ENCODE measurements at regions not wholly inside any gene's neighbourhood (a gene's known extent, or its start where the extent isn't known, plus 50 kb on each side); places are given as distances from the start of the nearest gene placed in this dataset.

DNA sequence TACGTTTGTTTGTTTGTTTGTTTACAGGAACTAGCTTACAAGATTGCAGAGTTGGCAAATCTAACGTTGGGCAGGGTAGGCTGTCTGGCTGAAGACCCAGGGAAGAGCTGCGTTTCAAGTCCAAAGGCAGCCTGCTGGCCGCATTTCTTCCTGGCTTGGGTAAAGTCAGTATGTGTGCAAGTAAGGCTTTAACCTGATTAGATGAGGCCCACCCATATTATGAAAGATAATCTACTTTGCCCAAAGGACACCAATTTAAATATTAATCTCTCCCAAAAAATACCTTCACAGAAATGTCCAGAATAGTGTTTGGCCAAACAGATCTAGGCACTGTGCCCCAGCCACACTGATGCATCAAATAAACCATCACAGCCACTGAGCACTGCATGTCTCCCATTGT is 228.9 kb upstream of the HABP2 start:
- Histone ChIP-seq H3K36me3 (no peaks in the 10 kb centered on the region), H3K4me1 (ENCODE audit: low read depth) (no peaks in the 10 kb centered on the region), H3K27ac (no peak overlapping the region), H3K9me3 (ENCODE audit: low read depth) (no peaks in the 10 kb centered on the region), H3K27me3 (no peaks in the 10 kb centered on the region), H3K4me3 (no peak overlapping the region)
- no peak for DNase-seq (ENCODE audit: low read depth in 1 of 2, low spot score in 1 of 2)
- TF ChIP-seq, protein P1, sequence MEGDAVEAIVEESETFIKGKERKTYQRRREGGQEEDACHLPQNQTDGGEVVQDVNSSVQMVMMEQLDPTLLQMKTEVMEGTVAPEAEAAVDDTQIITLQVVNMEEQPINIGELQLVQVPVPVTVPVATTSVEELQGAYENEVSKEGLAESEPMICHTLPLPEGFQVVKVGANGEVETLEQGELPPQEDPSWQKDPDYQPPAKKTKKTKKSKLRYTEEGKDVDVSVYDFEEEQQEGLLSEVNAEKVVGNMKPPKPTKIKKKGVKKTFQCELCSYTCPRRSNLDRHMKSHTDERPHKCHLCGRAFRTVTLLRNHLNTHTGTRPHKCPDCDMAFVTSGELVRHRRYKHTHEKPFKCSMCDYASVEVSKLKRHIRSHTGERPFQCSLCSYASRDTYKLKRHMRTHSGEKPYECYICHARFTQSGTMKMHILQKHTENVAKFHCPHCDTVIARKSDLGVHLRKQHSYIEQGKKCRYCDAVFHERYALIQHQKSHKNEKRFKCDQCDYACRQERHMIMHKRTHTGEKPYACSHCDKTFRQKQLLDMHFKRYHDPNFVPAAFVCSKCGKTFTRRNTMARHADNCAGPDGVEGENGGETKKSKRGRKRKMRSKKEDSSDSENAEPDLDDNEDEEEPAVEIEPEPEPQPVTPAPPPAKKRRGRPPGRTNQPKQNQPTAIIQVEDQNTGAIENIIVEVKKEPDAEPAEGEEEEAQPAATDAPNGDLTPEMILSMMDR (IDR thresholded peaks at IDR 0.05; ENCODE audit: low read depth, low read length) = no peak

DNA sequence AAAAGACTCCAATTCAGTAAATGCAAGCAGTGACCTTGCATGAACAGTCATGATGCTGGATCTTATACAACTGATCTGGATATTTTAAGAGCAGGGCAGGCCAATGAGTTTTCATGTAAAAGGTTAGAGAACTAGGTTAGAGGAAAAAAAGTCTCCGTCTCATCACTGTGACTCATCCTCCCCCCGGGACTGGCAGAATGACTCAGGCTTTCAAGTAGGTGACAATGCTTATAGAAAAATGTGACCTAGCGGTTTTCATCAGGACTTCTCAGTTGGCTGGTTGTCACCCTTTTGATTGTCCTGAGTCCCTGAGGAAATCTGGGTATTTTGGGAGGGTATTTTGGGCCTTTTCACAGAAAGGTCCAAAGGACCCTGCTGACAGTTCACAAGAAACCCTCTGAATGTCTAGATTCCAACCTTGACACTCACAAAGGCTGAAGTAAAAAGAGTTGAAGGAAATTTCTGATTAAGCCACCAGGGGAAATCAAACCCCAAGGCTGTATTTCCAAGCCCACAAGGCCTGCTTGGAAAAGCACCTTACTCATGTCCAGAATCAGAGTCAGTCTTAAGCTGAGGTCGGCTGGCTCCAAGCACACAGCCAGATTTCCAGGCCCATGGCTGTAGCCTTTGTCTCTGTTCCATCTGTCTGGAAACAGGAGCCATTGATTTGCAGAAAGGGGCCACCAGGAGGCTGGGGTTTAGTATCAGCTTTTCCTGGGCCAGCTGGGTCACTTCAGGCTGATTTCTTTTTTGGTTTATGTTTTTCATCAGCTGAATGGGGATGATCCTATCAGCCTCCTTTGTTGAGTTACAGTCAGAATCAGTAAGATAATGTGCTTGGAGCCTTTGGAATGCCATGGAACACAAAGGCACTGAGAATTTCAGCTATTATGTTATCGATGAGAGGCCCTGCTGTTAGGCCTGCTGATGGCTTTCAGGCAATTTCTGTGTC is 226.4 kb upstream of the HABP2 start:
- Histone ChIP-seq H3K27ac (no peak overlapping the region), H3K9me3 (ENCODE audit: low read depth) (no peaks in the 10 kb centered on the region), H3K27me3 (no peaks in the 10 kb centered on the region), H3K4me1 (ENCODE audit: low read depth) (no peaks in the 10 kb centered on the region), H3K36me3 (no peaks in the 10 kb centered on the region), H3K4me3 (no peak overlapping the region)
- TF ChIP-seq, protein P1 (IDR thresholded peaks at IDR 0.05; ENCODE audit: low read depth, low read length) = no peak
- DNase-seq (ENCODE audit: low read depth in 1 of 2, low spot score in 1 of 2) = peak in 1 of 2 donors; percentile 62

DNA sequence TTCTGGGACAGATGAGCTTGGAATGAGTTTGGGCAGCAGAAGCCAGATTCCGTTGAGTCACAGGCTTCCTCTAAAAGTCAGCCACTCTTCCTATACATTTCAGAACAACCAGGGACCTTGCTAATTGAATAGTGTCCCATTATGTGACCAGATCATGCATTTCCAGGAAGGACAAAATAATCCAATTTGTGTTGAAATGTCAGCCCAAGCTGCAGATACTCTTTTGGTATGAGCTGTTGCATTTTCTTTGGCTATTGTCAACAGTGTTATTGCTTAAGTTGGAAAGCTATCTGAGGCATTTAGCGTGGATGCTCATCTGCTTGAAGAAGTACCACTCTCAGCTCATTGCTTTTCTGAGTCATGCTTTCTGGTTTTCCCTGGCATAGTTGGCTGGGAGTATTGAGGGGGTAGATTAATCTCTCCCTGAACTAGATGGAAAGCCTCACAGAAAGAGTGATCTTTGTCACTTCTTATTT is 223.7 kb upstream of the HABP2 start:
- DNase-seq (ENCODE audit: low read depth in 1 of 2, low spot score in 1 of 2) = peak in 1 of 2 donors; percentile 74
- Histone ChIP-seq H3K4me1 (ENCODE audit: low read depth) (no peaks in the 10 kb centered on the region), H3K4me3 (no peak overlapping the region), H3K9me3 (ENCODE audit: low read depth) (no peaks in the 10 kb centered on the region), H3K36me3 (no peaks in the 10 kb centered on the region), H3K27ac (no peak overlapping the region), H3K27me3 (no peaks in the 10 kb centered on the region)
- TF ChIP-seq, protein P1 (IDR thresholded peaks at IDR 0.05; ENCODE audit: low read depth, low read length) = no peak

DNA sequence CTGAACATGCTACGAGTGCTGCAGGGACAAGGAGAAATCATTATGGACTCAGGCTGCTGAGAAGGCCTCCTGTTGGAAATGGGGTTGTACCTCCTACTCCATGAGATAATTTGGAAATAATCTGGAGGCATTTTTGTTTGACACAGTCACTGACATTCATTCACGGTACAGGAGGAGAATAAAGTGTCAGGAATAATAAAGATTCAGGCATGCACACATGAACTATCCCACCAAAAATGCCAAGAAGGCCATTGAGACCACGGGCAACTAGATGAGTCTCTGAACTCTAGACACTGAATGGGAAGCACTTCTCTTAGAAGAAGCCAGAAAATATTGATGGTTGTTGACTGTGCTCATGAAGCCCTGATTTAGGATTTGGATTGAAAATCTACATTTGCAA is 220.9 kb upstream of the HABP2 start:
- H3K36me3 ChIP-seq = no peaks in the 10 kb centered on the region
- no peaks in the 10 kb centered on the region for H3K27me3 ChIP-seq
- DNase-seq (ENCODE audit: low read depth in 1 of 2, low spot score in 1 of 2) = no peak
- TF ChIP-seq, protein P1 (IDR thresholded peaks at IDR 0.05; ENCODE audit: low read depth, low read length) = no peak
- no peak overlapping the region for H3K27ac ChIP-seq
- H3K4me3 ChIP-seq = no peak overlapping the region
- no peaks in the 10 kb centered on the region for H3K4me1 ChIP-seq (ENCODE audit: low read depth)
- H3K9me3 ChIP-seq (ENCODE audit: low read depth) = no peaks in the 10 kb centered on the region

DNA sequence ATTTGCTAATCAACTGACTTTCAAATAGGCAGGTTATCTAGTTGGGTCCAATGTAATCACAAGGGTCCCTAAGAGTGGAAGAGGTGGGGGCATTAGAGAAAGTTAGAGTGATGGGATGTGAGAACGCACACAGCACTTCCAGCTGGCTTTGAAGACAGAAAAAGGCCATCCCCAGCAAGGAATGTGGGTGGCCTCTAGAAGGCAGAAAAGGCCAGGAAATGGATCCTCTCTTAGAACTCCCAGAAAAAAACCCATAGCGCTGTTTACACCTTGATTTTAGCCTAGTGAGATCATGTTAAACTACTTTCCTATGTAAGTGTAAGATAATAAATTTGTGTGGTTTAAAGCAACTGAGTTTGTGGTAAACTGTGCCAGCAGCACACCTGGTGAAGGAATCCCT is 219.5 kb upstream of the HABP2 start:
- TF ChIP-seq, protein P1 (IDR thresholded peaks at IDR 0.05; ENCODE audit: low read depth, low read length) = no peak
- no peaks in the 10 kb centered on the region for H3K9me3 ChIP-seq (ENCODE audit: low read depth)
- no peaks in the 10 kb centered on the region for H3K27me3 ChIP-seq
- no peak overlapping the region for H3K27ac ChIP-seq
- H3K4me3 ChIP-seq = no peak overlapping the region
- DNase-seq (ENCODE audit: low read depth in 1 of 2, low spot score in 1 of 2) = no peak
- no peaks in the 10 kb centered on the region for H3K36me3 ChIP-seq
- no peaks in the 10 kb centered on the region for H3K4me1 ChIP-seq (ENCODE audit: low read depth)
